CD4-positive, alpha-beta T cell treated with Interleukin-21 for 1 hour (primary cell): ENCODE measurements at regions not wholly inside any gene's neighbourhood (a gene's known extent, or its start where the extent isn't known, plus 50 kb on each side); places are given as distances from the start of the nearest gene placed in this dataset.

Source experiments
- DNase-seq: peaks from one replicate; pipeline ENCODE4 v3.0.0-alpha.2; 2020

DNA sequence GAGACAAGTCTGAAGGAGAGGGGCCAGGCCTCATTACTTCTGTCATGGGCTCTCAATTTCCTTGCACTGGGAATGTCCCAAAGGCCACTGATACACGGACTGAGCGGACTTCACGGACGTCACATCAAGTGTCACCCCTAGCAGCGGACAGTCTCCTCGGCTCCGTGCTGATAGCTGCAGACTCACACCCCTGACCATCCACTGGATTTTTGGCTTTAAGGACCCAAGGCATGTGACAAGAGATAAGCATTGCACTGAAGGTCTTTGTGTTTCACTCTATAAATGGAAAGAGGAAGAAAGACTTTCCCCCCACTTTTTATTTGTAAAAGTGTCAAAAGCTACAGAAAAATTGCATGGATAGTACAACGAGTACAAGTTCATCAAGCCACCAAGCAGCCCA, 200.4 kb upstream of the FGGY start:
- DNase-seq = no peak

DNA sequence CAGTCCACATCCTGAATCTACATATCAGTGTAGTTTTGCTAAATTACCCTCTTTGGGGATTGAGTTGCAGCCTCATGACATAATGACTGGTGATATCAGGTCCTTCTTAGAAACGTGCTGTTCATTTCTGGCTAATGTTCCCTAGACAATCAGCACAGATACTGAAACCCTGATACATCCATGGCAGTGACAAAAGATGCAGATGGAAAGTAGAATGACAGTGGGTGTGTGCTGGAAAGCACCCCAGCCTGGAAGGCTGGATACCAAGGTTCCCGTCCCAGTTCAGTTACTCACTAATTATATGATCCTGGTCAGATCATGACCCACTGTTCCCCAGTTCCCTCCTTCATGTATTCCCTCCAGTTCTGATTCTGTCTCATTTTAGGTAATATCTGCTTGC, 198.2 kb upstream of the FGGY start:
- no peak for DNase-seq

DNA sequence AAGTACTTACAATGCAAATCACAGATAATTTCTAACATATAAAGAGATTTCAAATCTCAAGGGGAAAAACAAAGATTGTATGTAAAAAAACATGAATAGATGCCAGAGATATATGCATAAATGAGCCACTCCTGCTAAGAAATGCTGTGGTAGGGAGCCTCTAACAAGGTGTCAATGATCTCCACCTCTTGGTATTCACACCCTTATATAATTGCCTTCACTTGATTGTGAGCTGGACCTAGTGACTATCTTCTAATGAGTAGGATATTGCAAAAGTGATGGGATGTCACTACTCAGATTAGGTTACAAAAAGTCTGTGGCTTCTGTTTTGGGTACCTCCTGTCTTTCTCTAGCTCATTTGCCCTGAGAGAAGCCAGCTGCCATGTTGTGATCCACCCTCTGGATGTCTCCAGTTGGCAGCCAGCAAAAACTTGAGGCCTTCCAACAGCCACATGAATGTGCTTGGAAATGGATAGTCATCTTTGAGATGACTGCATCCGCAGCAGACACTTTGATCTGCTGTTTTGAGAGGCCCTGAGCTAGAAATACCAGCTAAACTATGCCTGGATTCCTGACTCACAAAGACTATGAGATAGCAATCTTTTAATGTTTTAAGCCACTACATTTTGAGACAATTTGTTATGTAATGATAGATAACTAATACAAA, 196.1 kb upstream of the FGGY start:
- no peak for DNase-seq

DNA sequence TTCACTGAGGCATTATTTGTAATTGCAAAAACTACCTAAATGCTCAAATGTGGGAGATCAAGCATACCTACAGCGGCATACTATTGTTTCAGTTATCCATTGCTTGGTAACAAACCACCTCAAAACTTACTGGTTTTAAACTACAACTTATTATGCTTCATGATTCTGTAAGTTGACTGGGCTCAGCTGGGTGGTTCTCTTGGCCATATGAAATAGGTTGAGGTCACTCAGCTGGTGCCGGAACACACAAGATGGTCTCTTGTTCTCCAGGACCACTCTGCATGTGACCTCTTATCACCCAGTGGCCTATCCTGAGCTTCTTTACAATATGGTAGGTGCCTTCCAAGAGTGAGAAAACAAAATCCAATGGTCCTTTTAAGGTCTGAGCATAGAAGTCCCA, 195.4 kb upstream of the FGGY start:
- no peak for DNase-seq

DNA sequence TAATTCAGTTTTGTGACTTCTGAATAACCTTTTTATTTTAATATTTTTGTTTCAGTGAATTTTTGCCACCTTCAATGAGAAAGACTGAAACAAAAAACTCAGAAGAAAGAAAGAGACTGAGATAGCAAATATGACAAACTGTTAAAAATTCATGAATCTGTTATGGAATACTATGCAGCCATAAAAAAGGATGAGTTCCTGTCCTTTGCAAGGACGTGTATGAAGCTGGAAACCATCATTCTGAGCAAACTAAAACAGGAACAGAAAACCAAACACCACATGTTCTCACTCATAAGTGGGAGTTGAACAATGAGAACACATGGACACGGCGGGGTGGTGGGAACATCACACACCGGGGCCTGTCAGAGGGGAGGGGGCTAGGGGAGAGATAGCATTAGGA, 193.4 kb upstream of the FGGY start:
- no peak for DNase-seq

DNA sequence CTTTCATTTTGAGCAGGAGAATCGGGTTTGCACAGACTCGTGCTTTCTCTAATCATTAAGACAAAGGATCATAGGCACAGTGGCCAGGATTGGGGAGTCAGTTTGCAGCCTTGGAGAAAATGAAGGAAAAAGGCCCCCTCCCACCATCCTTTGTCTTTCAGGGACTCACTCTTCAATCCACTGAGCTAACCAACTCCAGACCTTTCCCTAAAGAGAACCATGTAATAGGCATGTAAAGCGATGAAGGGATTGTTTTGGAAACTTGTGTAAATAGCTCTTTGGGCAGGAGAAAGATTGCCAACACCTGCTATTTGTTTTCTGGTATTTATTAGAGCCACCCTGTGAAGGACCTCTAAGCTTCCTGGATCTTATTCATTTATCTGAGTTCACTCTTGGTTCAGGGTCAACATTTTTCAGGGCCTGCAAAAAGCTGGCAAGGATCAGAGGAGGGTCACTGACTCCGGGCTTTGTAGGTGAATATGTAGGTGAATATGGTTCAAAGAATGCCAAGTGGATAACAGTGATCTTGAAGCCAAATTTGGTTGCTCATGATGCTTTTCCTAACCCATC, 192.6 kb upstream of the FGGY start:
- DNase-seq = no peak

DNA sequence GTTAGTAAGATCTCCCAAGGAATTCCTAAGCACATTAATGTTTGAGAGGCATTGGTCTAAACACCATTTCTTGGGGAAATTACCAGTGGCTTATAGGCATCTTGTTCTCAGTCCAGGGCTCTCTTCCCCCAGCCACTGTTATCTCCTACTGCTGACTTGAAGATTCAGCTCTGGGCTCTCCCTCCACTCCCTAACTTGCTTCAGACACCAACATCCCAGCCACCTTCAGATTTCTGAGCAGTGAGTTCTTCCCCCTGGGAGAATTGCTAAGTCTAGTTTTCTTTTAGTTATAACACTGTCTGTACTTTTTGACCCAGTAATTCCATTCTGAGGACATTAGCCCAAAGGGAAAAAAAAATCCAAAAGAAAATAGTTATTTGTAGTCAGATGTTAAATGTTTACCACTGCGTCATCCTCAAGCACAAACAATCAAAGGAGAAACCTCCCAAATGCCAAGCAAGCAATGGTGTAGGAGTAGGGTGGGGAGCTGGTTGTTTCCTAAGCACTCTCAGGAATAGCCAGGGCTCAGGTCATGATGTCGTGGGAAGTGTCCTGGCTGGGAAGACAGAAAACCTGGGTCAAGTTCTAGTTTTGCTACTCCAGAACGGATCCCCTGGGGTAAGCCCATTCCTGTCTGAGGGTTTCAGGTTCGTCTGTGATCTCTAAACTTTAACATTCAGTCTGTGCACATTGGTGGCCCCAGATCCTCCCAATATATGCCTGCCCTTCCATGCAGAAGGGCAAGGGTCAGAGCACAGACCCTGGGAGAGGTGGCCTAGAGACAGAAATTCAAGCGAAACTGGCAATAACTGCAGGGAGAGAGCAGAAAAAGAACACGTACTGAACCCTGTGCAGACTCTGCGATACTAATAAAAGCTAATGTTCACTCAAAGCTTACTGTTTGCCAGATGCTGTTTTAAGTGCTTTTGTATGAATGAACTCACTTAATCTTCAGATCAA, 191.1 kb upstream of the FGGY start:
- no peak for DNase-seq

DNA sequence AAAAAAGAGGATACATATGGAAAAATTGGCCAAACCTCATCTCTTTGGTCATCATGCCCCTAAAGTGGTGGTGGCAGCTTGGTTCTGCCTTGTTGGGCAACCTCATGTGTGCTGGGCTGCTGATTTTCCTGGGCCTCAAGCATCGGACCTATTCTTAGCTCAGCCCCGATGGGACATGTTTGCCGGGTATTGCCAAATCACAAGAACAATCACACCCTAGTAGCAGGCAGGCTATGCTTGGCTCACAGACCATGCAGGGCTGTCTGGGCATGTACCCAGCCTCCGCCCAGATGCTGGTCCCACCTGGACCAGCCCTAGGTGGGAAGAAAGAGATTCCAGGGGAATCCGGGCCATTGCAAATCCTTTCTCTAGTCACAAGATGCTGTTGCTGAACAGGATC, 189.4 kb upstream of the FGGY start:
- DNase-seq = no peak

DNA sequence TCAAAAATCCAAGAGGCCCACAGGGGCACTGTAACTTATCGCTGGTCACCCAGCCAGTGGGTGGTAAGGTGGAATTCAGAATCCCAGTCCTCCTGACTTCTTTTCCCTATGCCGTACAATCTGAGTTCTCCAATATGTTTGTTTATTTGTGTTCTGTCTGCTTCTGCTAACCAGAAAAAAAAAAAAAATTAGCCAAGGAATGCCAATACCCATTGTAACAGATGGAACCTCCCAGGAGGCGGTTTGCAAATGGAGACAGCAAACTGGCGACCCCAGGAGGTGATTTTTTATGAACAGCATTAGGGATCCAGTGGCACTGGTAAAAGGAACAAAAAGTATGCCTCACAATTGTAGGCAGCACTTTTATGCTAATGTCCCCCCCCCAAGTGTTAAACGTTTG, 189.0 kb upstream of the FGGY start:
- DNase-seq = no peak

DNA sequence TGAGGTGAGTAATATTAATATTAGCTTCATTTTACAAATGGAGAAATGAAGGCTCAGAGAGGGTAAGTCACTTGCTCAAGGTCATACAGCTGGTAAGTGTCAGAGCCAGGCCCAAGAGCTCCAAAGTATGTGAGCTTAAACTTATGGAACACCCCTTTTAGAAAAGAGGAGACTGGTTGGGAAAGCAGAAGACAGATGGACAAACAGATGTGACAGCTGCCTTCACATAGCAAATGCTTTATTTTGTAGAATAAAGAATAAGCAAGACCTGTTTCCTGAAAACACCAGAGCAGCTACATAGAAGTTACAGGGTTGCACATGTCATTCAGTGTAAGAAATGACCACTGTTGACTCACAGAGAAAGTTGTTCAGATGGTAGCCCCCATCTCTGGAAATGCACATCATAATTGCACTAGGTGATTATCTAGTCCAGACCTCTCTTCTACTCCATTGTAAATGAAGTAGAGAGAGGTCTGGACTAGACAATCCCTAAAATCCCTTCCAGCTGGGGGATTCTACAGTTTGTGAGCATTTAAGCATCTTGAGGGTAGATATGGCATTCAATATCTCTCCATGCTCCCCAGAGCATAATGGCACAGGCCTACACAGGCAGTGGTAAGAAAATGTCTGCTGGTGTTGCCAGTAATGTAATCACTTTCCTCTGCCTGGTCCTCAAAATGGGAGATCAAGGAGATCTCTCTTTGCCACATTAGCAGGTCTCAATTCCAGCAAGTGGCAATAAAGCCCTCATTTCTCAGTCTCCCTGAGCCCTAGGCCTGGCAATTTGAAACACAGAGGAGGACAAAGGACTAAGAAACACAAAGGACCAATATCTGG, 188.2 kb upstream of the FGGY start:
- no peak for DNase-seq

DNA sequence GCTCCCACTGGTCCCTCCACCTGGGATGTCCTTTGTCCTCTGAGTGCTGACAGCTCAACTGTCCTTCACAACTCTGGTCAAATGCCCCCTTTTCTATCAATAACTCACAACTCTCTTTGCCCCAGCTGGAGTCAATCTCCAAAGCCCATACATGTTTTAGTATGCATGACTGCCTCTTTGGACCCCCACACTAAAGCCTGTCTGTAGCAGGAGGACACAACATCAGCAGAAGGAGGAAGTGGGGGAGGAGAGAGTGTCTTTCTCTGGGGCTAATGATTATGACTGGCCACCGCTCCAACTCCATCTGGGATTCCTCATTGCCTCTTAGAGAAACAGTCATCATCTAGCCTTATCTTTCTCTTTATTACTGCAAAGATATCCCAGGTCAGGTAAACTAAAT, 186.6 kb upstream of the FGGY start:
- no peak for DNase-seq

DNA sequence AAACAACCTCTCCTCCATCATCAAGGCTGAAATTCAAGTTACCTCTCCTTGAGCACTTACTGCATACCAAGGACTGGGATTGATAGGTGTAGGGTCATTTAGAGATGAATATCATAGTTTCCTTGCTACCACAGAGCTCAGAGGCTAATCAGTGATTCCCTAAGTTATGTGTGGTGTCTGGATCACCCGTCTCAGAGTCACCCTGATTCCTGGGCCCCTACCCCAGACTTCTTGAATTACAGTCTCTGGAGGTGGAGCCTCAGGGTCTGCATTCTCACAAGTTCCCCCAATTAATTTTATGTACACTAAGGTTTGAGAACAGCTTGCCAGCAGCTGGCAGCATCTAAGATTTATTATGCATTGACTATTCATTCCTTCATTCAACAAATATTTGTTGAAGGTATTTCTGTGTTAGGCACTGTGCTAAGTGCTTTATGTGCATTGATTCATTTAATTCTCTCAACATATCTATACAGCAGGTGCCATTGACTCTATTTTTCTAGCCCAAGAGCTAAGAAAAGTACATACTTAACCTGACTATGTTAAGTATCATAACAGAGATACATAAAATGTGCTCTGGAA, 182.9 kb upstream of the FGGY start:
- no peak for DNase-seq

DNA sequence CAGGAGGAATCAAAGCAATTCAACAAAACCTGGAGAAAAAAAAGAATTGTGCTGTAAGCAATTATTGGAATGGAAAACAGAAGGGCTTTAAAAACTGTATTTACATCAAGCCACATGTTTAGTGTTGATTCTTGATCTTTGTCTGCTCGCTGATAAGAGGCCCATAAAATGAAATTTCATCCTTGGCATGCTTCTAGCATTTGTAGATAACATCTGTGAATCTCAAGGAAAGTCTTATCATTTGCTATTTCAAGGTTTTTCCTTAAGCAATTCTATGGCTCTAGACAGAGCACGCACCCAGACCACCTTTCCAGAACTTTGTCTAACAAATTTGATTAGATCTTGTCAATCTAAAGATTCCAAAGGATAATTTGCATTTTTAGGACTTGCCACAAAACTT, 181.0 kb upstream of the FGGY start:
- no peak for DNase-seq

DNA sequence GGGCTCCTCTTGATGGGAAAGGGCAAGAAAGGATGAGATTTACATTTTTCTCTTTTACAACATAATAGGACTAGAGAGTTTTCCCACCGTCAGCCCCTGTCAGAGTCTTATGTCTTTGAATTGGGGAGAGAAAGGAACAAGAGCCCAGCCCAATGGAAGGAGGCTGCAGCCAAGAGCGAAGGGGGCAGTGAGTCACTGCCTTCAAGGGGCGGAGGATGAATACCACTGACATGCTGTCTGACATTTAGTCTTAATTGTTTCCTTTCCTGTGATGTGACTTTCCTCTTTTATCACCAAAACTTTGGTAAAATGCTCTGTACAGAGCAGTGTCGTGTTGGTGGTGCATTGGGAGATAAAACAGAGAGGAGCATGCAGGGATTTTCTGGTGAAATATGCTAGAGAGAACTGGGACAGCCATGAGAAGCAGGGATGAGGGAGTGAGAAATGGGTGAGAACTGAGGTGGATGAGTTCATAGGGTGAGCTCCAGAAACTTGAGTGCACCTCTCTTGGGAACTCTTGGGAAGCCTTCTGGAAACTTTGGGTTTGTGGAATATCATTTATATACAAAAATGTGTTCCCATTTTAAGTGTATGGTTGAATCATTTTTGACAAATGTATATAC, 179.9 kb upstream of the FGGY start:
- no peak for DNase-seq

DNA sequence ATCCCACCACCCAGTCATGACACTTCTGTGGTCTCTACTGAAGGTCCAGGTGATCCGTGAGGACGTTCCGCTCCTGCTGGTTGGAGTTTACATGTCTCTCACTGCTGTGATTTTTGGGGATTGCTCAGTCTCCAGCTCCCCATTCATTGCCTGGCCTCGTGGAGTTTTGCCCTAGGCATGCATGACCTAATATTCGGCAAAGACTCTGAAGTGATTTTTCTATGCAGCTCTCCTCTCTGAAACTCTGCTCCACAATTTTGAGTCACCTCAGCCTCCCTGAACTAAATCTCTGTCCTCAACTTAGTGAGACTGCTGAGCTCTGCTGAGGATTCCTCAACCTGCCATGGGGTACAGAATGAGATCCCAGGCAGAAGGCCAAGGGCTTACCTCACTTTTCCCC, 174.4 kb upstream of the FGGY start:
- no peak for DNase-seq

DNA sequence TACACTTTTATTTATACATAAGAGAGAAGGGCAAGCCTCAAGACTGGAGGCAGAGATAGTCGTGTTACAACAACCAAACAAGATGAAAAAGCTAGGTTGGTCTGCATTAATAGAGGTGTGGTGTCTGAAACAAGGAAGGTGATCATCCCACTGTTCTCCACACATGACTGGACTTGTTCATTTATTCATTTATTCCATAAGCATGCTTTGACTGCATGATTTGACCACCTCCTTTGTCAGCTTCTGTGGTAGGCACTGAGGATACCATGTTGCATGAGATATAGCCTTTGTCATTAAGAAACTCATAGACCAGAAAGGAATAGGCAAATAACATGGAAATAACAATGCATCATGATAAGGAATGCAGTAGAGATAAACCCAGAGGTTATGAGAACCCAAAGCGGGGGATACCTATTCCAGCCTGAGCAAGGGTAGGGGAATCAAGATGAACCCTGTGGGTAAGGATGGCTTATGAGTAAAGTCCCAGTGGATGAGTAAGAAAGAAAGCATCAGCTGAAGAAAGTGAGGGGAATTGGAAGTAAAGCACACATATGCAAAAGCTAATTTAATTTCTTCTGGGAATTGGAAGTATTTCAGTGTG, 173.7 kb upstream of the FGGY start:
- DNase-seq = no peak

DNA sequence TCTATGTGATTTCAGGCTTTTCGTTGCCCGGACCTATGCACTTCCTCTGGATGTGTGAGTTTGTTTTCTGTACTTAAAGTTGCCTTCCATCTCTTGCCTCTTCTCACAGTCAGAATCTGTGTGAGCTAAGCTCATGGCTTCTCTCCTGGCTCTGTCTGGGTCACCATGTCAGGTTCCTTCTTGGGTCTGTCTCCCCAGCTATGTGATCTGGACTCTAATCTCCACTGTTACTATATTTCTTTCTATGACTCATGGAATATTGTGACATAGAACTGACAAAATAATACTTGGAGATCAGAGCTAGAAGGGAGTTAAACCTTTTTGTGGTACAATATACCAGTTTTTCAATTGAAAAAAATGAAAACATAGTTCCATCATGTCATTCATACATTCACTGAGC, 172.7 kb upstream of the FGGY start:
- no peak for DNase-seq

DNA sequence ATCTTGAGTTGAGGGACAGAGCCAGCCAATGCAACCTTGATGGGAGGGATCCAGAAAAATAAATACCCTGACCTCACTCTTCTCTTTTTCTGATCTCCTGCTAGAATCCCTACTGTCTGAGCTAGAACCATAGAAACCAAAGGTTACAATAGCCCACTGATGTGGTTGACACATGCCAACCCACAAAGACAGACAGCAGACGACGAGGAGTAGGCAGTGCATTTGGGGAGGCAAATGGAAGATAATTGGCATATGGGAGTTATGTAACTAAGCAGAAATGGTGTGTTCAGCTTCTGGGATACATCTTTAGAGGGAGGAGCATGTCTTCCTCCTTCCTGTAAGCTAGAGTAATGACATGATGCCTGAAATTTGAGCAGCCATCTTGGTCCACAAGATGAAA, 171.7 kb upstream of the FGGY start:
- DNase-seq = peak; percentile 34

DNA sequence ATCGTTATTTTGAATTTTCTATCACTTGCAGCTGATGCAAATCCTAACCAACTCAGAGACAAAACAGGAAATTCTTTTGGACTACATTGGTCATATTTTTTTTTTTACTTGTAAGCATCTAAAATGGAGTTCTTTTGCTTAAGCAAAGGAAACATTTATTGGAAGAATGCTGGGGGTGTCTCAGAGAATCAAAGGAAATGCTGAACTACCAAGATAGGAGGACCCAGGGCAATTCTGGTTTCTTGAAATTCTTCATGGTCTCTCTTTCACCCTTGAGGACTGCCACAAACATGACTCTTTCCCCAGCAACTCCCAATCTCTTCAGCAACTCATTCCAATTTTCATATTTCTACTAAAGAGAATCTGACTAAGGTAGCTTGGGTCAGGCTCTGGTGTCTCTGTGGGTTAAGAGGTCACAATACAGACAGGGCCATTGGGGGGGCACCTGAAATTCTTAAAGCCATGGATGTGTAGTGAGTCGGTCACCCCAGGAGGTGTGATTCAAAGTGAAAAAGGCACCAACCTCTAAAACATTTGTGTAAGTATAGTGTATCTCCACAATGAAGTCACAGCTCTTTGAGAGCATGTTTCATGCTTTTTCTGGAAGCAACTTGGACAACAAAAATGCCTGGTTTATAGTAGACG, 171.1 kb upstream of the FGGY start:
- DNase-seq = no peak

DNA sequence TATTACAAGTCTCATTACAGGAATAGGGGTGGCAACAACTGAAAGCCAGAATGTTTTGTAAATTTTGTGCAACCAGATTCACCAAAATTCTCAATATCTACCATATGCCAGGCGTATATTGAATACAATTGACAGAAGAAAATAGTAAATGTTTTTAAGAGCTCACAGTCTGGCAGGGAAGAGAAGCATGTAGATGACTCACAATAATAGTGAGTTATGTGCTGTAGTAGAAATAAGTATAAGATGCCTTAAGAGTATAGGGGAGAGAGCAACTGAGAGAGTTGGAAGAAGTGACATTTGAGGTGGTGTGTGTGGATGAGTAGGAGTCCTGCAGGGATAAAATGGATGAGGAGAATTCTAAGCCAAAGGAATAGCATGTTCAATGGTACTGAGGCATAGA, 170.5 kb upstream of the FGGY start:
- no peak for DNase-seq

DNA sequence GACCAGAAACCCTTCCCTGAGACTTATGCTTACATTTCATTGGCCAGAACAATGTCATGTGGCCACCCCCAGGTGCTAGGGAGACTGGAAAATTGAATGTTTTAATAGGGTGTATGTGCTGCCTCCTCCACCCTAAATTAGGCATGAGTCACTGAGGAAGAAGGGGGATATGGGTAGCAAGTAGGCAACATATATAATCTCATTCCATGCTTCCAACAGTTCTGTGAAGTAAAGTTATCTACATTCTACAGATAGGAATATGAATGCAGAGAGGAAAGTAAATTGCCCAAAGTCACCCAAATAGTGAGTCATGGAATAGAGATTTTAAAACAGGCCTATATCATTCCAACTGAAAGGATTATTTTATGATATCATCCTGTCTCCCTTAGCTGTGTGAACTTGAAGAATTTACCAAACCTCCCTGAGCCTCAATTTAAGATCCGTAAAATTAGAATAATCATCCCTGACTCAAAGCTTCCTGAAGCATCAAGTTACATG, 168.6 kb upstream of the FGGY start:
- DNase-seq = no peak
